ENCODE measurements at regions not wholly inside any gene's neighbourhood (a gene's known extent, or its start where the extent isn't known, plus 50 kb on each side); places are given as distances from the start of the nearest gene placed in this dataset.

- no peak for DNase-seq
Measured at GRCh38 chr17:68740555-68741447, 139.6 kb upstream of the FAM20A start.

DNA sequence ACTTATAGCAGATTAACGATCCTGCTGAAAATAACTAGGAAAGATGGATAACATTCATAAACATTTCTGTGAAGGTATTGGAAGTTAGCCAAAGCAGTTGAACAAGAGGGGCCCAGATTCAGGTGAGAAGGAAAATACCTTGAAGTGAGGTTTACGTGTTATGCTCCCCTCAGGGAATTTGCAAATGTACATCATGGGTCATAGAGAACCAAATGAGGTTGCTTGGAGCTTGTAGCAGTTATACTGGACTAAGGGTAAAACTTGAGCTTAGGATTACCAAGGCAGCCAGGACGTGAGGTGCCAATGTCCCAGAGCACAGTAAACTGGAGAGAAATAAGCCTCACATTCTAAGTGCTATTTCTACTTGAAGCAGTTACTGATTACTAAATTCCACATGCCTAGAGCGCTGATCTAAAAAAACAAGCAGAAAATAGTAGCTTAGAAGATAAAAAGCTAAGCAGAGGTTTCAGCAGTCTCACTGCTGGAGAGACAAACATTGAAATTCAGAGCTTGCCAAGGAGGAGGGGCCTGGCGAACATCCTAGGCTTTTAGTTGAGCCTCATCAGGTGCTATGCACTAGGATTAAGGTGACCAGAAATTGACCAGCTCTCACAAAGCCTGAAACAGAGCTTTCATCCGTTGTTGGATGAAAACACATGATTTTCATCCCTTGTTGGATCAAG lies 136.7 kb upstream of the FAM20A start:
- peak; percentile 14 for DNase-seq

- peak; percentile 3 for DNase-seq
Measured at GRCh38 chr17:68734931-68735330, 133.8 kb upstream of the FAM20A start.

DNA sequence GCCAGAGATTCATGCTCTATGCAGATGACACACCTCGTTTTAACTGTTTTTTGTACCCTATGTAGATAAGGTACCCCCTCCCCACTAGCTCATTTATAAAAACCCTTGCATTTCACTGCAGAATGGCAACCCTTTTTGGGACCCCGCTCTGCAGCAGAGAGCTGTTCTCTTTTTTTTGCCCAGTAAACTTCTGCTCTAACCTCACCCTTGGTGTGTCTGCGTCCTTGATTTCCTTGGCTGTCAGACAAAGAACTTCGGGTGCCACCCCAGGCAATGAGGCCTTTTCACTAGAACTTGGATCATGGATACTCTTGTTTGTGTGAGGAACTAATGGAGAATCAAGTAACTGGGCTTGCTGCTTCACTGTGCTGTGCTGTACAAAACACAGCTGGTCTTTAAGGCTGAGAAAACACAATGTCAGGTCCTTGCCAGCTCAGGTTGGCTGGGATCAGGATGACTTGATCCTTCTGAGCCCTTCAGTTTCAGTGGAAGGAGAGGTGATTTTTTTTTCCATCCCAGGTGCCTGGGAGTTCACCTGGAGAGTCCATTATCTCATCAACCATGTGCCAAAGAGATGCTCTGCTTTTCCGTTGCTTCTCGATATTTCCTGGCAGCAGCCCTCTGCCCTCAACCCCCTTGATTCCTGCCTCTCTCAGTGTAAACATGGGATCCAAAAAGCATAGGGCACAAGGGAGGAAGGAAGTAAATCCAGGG lies 133.2 kb upstream of the FAM20A start:
- DNase-seq: no peak

DNA sequence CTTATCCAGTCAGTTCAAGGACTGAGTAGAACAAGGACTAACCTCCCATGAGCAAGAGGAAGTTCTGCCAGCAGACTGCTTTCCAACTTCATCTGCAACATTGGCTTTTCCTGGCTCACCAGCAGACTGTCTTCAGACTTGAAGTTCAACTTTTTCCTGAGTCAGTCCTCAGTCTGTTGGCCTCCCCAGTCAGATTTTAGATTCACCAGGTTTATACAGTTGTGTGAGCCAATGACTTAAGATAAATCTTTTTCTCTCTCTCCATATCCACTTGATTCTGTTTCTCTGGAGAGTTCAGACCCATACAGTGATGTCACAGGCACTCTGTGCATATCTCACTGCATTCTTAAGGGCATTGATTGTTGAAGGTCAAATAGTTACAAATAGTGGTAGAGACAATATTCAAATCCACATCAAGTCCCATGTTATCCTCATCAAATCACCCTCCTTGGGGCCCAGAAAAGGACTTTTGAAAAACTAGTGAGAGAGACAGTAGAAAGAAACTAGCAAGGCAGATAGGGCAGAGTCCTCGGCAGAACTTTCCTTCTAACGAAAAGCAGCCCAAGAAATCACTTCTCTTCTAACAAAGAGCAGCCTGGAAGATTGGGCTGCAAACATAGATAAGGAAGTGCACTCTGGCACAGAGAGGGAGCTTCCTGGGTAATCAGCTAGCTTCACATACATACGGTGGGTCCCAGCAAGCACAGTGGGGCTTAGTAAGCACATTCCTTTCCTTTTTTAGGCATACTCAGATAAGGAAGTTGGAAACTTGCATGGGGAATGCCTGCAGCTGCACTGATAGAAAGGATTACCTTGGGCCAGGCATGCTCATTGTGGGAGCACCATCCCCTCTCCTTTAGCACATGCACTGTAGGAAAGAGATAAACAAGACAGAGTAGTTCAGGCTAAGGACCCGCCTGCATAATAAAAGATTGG lies 132.3 kb upstream of the FAM20A start:
- no peak for DNase-seq

DNA sequence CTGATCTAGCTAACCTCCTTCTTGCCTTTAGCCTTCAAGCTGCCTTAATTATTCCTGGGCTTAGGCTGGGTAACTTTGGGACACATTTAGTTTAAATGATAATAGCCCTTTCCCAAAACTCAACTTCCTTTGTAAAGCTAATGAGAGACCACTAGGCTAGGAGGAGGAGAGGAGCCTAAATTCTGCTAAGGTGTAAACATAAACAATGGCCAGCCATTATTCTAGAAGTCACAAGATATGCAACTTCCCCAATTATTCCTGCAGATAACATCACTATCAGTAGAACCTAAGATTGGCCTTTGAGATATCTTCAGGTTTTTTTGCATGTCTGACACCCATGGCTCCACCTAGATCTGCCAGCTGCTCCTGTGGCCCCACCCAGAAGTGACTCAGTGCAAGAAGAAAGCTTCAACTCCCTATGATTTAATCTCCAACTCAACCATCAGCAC lies 131.2 kb upstream of the FAM20A start:
- DNase-seq: no peak

DNA sequence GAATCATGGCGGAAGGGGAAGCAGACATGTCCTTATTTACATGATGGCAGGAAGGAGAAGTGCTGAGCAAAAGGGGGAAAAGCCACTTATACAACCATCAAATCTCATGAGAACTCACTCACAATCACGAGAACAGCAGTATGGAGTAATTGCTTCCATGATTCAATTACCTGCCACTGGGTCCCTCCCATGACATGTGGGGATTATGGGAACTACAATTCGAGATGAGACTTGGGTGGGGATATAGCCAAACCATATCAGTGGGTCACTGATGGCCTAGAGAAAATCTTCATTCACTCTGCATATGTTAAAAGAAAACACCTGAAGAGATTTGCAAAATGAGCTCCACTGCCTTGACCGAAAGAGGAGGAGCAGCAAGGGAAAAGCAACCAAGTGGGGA lies 130.3 kb upstream of the FAM20A start:
- no peak for DNase-seq

- no peak for DNase-seq
Measured at GRCh38 chr17:68719431-68719830, 118.3 kb upstream of the FAM20A start.

DNA sequence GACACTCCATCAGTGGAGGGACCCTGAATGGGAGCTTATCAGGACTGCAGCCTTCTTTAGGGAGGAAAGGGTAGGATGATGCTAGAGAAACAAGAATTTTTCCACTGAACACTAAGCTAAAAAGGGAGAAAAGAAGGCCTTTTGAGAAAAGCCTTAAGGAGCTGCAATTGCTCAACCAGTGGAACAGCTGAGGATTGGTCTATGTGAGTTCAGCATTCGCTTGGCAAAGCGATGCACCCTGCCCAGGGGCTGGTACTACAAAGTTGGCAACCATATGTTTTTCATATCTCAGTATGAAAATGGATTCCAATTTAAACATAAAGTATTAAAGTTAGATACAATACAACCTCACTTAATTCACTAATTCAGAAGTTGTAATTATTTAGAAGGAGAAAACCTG lies 117.8 kb upstream of the FAM20A start:
- DNase-seq: no peak

- DNase-seq: no peak
Measured at GRCh38 chr17:68718465-68718864, 117.3 kb upstream of the FAM20A start.

GRCh38 chr17:68714676-68715075 lies 113.5 kb upstream of the FAM20A start:
- DNase-seq: no peak

DNA sequence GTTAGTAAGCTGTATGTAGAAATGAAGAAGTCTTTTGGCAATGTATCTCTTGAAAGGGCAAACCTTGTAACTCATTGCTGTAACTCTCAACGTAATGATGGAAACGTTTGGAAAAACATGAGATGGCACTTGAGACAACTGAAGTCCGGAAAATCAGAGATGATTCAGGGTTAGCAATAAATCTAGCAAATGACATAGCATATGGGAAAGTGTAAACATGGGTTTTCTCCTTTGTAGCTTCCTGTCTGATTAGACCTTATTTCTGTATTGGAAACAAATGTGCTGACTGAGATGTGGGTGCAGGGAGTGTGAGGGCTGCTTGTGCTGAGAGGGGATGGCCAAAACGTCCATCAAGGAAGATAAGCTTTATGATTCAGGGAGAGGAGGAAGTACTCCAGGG lies 110.7 kb upstream of the FAM20A start:
- DNase-seq: no peak

GRCh38 chr17:68710976-68711375 lies 109.8 kb upstream of the FAM20A start:
- no peak for DNase-seq

- DNase-seq: no peak
Measured at GRCh38 chr17:68710035-68710780, 109.0 kb upstream of the FAM20A start.

DNA sequence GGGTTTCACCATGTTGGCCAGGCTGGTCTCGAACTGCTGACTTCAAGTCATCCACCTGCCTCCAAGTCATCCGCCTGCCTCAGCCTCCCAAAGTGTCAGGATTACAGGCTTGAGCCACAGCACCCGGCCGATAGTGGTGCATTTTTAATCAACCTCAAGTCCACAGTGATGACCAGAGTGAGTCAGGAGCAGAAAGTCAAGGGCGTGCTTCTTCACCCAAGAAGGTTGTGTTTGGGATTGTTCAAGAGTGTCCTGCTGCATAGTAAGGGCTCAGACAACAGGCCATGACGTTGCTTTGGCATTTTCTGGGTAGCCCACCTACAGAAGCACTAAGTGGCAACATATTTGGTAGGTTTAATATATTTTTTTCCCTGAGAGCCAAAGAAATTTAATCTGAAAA lies 108.3 kb upstream of the FAM20A start:
- DNase-seq: no peak

DNA sequence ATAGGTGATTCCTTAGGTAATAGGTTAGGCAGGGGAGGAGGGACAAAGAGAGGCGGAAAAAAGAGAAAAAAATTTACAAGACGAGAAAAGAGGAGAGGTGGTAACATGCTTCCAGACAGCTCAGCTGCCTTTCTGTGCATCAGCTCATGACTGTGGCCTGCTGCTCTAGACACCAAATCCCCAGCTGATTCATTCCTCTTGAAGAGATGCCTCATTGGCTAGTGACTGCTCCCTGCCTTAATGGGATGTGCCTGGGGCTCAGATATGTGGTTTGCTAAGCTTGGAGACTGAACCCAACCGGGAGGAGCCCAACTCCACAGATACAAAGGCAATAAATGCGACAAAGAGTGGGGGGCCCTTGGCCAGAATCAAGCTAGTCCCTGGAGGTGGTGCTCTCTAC lies 105.9 kb upstream of the FAM20A start:
- DNase-seq: no peak

GRCh38 chr17:68706356-68706920 lies 105.3 kb upstream of the FAM20A start:
- DNase-seq: no peak

GRCh38 chr17:68705714-68706076 lies 104.5 kb upstream of the FAM20A start:
- DNase-seq: no peak

- DNase-seq: no peak
Measured at GRCh38 chr17:68704871-68705713, 103.9 kb upstream of the FAM20A start.

GRCh38 chr17:68701046-68701445 lies 99.9 kb upstream of the FAM20A start:
- no peak for DNase-seq

DNA sequence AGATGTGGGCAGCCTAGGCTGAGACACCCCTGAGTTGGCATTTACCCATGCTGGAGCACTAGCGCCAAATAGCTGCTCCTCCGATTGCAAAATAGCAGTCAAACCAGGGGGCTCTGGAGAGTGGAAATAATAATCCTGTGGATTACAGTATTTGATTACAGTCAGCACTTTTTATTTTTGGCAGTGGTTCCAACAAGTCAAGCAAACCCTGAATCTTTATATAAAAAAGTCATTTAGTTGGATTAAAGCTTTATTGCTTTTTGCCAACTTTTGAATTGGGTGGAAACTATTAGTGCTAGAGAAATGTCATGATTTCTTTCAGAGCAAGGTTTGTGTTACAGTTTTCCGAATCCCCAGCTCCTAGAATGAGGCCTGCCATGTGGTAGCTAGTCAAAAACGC lies 99.3 kb upstream of the FAM20A start:
- DNase-seq: no peak

Measured in NCI-H2171 treated with DMSO at 0.1 percent for 48 hours (cell line).